ENCODE measurements at regions not wholly inside any gene's neighbourhood (a gene's known extent, or its start where the extent isn't known, plus 50 kb on each side); places are given as distances from the start of the nearest gene placed in this dataset.
"Not testable (repeated sequence)": the region's sequence is repeated elsewhere in the genome, so short reads cannot be mapped to it uniquely, and the experiment has no call there.

DNA sequence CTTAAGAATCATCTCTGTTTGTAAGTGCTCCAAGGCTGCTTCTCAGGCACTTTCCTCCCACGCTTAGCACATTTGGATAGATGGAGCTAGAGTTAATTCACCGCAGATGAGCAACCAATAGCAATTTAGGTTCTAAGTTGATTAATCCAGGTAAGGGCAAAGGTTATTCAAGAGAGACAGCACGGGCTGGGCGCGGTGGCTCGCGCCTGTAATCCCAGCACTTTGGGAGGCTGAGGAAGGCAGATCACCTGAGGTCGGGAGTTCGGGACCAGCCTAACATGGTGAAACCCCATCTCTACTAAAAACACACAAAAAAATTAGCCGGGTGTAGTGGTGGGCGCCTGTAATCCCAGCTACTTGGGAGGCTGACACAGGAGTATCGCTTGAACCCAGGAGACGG, 54.5 kb upstream of the UNC13C start:
- H3K4me1 Mint-ChIP-seq; ATAC-seq; H3K4me3 Mint-ChIP-seq; H3K27ac Mint-ChIP-seq; H3K9me3 Mint-ChIP-seq (ENCODE audit: low read depth); CTCF ChIA-PET; H3K27me3 Mint-ChIP-seq; DNase-seq; H3K36me3 Mint-ChIP-seq: not testable (repeated sequence)

DNA sequence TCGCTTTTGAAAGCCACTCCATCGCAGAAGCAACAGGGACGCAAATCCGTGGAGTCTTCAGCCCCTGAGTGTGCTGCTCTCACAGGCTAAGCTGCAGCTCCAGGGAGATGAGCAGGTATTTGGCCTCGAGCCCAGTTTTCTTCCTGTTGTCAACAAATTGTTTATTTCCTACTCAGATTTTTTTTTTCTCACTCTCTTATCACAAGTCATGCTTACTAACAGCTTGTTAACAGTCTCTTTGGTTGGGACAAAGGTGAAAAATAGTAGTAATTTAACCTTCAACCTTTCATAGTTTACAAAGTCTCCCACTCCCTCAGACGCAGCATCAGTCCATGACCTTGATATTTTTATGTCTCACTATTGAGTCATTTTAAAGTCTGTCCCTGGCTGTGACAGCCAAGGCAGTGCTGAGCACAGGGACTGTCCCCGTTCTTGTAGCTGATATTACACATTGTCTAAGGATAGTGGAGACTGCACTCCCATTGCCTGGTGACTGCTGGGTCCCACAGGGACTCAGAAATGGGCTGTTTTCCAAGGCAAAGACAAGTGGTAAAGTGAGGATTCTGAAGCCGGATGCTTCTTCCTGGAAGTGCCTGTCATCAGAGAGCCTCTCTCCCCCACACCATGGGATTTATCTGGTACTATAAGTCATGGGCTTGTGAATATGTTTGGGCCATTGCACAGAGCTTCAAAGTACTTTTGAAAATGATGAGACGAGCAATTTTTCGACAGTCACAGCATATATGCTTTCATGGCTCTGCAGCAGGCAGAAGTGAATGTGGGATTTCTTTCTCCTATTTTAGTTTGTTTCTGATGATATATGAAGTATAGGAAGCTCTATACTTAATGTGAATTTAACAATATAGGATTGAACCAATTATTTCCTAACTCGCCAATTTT, 59.8 kb upstream of the UNC13C start:
- Mint-ChIP-seq H3K27ac (no peak overlapping the region), H3K9me3 (ENCODE audit: low read depth) (peaks cover 2% of the 10 kb centered on the region), H3K4me3 (no peak overlapping the region), H3K4me1 (no peaks in the 10 kb centered on the region), H3K27me3 (no peaks in the 10 kb centered on the region), H3K36me3 (no peaks in the 10 kb centered on the region)
- no peak for DNase-seq
- CTCF ChIA-PET = no interaction called here
- no peak for ATAC-seq

- Mint-ChIP-seq H3K9me3 (ENCODE audit: low read depth) (peaks cover 2% of the 10 kb centered on the region), H3K27ac (no peak overlapping the region), H3K36me3 (no peaks in the 10 kb centered on the region), H3K4me3 (no peak overlapping the region), H3K27me3 (no peaks in the 10 kb centered on the region), H3K4me1 (no peaks in the 10 kb centered on the region)
- DNase-seq (no peak), ATAC-seq (no peak)
- CTCF ChIA-PET = no interaction called here
These were observed 61.1 kb upstream of the UNC13C start for GRCh38 chr15:53917109-53917508.

DNA sequence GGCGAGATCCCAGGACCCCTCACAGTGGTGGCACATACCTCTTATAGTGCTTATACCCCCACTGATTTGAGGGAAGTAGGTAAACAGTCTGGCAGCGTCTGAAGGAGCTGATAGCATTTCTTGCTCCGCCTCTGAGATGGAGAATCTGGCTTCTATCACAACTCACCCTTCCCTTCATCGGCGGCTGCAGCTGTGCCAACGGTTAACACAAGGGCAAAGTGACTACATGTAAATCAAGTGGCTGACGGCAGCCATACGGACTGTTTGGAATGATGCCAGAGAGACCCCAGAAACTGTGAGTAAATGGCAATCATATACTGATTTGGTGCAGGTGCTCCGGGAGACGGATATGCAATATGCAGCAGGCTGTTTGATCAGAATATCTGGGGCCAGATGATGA, 66.8 kb upstream of the UNC13C start:
- Mint-ChIP-seq H3K4me3 (no peak overlapping the region), H3K27ac (no peak overlapping the region), H3K4me1 (no peaks in the 10 kb centered on the region), H3K36me3 (no peaks in the 10 kb centered on the region), H3K27me3 (no peaks in the 10 kb centered on the region), H3K9me3 (ENCODE audit: low read depth) (no peaks in the 10 kb centered on the region)
- ATAC-seq (no peak), DNase-seq (no peak)
- CTCF ChIA-PET = no interaction called here

- Mint-ChIP-seq H3K4me1 (no peaks in the 10 kb centered on the region), H3K27me3 (no peaks in the 10 kb centered on the region), H3K27ac (no peak overlapping the region), H3K9me3 (ENCODE audit: low read depth) (no peaks in the 10 kb centered on the region), H3K36me3 (no peaks in the 10 kb centered on the region), H3K4me3 (no peak overlapping the region)
- CTCF ChIA-PET = no interaction called here
- ATAC-seq (no peak), DNase-seq (no peak)
These were observed 67.4 kb upstream of the UNC13C start for GRCh38 chr15:53910852-53911251.

GRCh38 chr15:53910236-53910849, 67.9 kb upstream of the UNC13C start:
- CTCF ChIA-PET = no interaction called here
- Mint-ChIP-seq H3K36me3 (no peaks in the 10 kb centered on the region), H3K4me1 (no peaks in the 10 kb centered on the region), H3K27me3 (no peaks in the 10 kb centered on the region), H3K9me3 (ENCODE audit: low read depth) (no peaks in the 10 kb centered on the region), H3K4me3 (no peak overlapping the region), H3K27ac (no peak overlapping the region)
- ATAC-seq (no peak), DNase-seq (no peak)

DNA sequence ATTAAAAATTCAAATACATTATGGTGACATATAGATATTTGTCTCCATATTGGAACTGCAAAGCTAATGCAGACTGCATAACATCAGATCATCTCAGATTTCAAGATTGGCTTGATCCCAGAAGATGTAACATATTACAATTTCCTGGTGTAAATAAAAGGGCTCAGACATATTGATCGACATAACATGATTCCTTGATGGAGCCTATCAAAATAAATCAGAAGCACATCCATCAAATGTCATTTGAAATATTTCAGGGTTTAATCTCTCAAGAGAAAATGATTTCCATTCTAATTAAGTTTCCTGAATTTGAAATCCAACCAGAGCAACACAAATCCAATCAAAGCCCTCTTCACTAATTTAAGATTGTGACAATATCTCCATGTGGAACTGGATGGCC, 75.1 kb upstream of the UNC13C start:
- CTCF ChIA-PET = no interaction called here
- DNase-seq (no peak), ATAC-seq (no peak)
- Mint-ChIP-seq H3K36me3 (no peaks in the 10 kb centered on the region), H3K4me3 (no peak overlapping the region), H3K27ac (no peak overlapping the region), H3K4me1 (no peaks in the 10 kb centered on the region), H3K27me3 (no peaks in the 10 kb centered on the region), H3K9me3 (ENCODE audit: low read depth) (no peaks in the 10 kb centered on the region)

DNA sequence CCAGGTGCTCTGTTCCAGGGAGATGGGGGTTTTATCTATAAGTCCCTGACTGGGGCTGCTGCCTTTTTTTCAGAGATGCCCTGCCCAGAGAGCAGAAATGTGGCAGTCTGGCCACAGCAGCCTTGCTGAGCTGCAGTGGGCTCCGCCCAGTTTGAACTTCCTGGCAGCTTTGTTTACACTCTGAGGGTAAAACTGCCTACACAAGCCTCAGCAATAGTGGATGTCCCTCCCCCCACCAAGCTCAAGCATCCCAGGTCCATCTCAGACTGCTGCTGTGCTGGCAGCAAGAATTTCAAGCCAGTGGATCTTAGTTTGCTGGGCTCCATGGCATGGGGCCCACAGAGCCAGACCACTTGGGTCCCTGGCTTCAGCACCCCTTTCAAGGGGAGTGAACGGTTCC, 84.8 kb upstream of the UNC13C start:
- ATAC-seq; DNase-seq; H3K4me1 Mint-ChIP-seq; H3K36me3 Mint-ChIP-seq; H3K27me3 Mint-ChIP-seq; H3K4me3 Mint-ChIP-seq; CTCF ChIA-PET; H3K27ac Mint-ChIP-seq; H3K9me3 Mint-ChIP-seq (ENCODE audit: low read depth): not testable (repeated sequence)

DNA sequence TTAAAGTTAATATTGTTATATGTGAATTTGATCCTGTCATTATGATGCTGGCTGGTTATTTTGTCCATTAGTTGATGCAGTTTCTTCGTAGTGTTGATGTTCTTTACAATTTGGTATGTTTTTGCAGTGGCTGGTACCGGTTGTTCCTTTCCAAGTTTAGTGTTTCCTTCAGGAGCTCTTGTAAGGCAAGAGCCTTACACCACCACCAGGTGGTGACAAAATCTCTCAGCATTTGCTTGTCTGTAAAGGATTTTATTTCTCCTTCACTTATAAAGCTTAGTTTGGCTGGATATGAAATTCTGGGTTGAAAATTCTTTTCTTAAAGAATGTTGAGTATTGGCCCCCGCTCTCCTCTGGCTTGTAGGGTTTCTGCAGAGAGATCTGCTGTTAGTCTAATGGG, 86.4 kb upstream of the UNC13C start:
- H3K36me3 Mint-ChIP-seq; ATAC-seq; H3K4me1 Mint-ChIP-seq; DNase-seq; H3K4me3 Mint-ChIP-seq; CTCF ChIA-PET; H3K27me3 Mint-ChIP-seq; H3K9me3 Mint-ChIP-seq (ENCODE audit: low read depth); H3K27ac Mint-ChIP-seq: not testable (repeated sequence)

GRCh38 chr15:53884441-53884840, 93.8 kb upstream of the UNC13C start:
- Mint-ChIP-seq H3K27ac (no peak overlapping the region), H3K4me1 (no peaks in the 10 kb centered on the region), H3K36me3 (no peaks in the 10 kb centered on the region), H3K9me3 (ENCODE audit: low read depth) (peaks cover 2% of the 10 kb centered on the region), H3K4me3 (no peak overlapping the region), H3K27me3 (no peaks in the 10 kb centered on the region)
- CTCF ChIA-PET = no interaction called here
- DNase-seq (no peak), ATAC-seq (no peak)

DNA sequence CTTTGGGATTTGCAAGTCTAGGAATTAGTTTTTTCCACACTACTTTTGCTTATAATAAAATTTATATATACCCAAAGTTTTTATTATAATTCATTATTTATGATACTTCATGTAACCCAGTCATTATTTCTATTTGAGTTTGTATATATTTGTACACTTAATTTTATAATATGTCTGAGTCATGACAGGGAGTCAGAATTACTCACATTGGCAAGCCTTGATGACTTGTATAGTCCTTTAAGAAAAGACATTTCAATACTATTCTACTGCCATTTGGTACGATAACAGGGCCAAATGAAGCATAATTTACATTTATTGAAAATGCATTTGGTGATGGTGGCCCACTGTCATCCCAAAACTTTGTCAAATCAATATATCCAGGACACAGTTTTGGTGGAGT, 95.9 kb upstream of the UNC13C start:
- Mint-ChIP-seq H3K27me3 (no peaks in the 10 kb centered on the region), H3K36me3 (no peaks in the 10 kb centered on the region), H3K27ac (no peak overlapping the region), H3K4me1 (no peaks in the 10 kb centered on the region), H3K4me3 (no peak overlapping the region), H3K9me3 (ENCODE audit: low read depth) (peaks cover 2% of the 10 kb centered on the region)
- DNase-seq (no peak), ATAC-seq (no peak)
- CTCF ChIA-PET = no interaction called here

DNA sequence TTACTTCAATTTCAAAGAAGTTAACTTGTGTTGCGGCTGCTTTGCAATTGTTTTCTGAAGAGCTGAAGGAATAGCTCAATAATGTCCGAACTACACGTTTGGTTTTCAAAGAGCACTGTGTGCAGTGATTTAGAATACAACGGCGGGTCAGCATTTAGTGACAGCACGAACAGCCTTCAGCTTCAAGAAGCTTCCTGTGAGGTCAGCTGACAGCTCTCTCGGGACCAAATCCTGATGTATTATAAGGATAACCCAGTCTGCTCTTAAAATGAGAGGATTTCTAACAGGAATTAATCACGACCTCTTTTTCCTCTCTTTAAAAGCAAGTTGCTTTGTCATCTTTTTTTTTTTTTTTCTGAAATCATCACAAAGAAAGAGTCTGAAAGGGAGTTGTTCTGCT, 97.9 kb upstream of the UNC13C start:
- ATAC-seq = no peak
- CTCF ChIA-PET = no interaction called here
- H3K9me3 Mint-ChIP-seq (ENCODE audit: low read depth) = peaks cover 3% of the 10 kb centered on the region
- H3K27me3 Mint-ChIP-seq = no peaks in the 10 kb centered on the region
- no peaks in the 10 kb centered on the region for H3K4me1 Mint-ChIP-seq
- H3K36me3 Mint-ChIP-seq = no peaks in the 10 kb centered on the region
- no peak overlapping the region for H3K27ac Mint-ChIP-seq
- no peak for DNase-seq
- no peak overlapping the region for H3K4me3 Mint-ChIP-seq

DNA sequence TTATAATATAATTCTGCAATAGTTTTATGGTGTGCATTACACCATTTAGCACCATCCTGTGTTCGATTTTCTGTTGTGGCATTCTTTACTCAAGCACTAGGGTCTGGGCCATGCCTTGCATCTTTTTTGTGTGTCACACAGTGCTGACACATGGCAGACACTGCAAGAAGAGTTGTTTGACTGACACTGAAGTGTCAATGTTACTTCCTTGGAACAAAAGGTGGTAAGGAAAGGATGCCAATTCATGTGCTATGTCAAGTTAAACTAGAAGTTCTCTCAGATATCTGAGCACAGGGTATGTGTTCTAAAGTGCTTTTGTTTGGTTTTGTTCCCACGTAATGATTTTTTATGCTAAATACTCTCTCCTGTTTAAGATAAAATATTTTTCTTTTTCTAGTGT, 102.5 kb upstream of the UNC13C start:
- CTCF ChIA-PET = no interaction called here
- ATAC-seq = no peak

GRCh38 chr15:53875139-53875538, 103.1 kb upstream of the UNC13C start:
- Mint-ChIP-seq H3K27me3 (no peaks in the 10 kb centered on the region), H3K4me1 (no peaks in the 10 kb centered on the region), H3K4me3 (no peak overlapping the region), H3K27ac (no peak overlapping the region), H3K36me3 (no peaks in the 10 kb centered on the region), H3K9me3 (ENCODE audit: low read depth) (peaks cover 5% of the 10 kb centered on the region)
- CTCF ChIA-PET = interaction anchor here (1.1 kb wide), 1 partner anchor 8 kb away, joined by 5 read pairs; no protein-coding TSS in a partner anchor
- DNase-seq = no peak
- ATAC-seq = no peak

More for the DNA sequence above, 102.5 kb upstream of the UNC13C start:
- DNase-seq = no peak
- no peak overlapping the region for H3K4me3 Mint-ChIP-seq
- H3K27me3 Mint-ChIP-seq = no peaks in the 10 kb centered on the region
- no peak overlapping the region for H3K27ac Mint-ChIP-seq
- peaks cover 5% of the 10 kb centered on the region for H3K9me3 Mint-ChIP-seq (ENCODE audit: low read depth)
- no peaks in the 10 kb centered on the region for H3K36me3 Mint-ChIP-seq
- H3K4me1 Mint-ChIP-seq = no peaks in the 10 kb centered on the region

Data from activated CD8-positive, alpha-beta memory T cell treated with anti-CD3 and anti-CD28 coated beads, Interleukin-2, amount 10 ng/mL, durations not matched to agents 7 days and 5 days (primary cell).